Globus pallidus (tissue), 1 donor: ENCODE measurements at regions not wholly inside any gene's neighbourhood (a gene's known extent, or its start where the extent isn't known, plus 50 kb on each side); places are given as distances from the start of the nearest gene placed in this dataset.

Experiments used
- DNase-seq: peaks from one replicate; pipeline ENCODE4 v3.0.0-alpha.2; 2015; ENCODE audit warnings: low spot score

DNA sequence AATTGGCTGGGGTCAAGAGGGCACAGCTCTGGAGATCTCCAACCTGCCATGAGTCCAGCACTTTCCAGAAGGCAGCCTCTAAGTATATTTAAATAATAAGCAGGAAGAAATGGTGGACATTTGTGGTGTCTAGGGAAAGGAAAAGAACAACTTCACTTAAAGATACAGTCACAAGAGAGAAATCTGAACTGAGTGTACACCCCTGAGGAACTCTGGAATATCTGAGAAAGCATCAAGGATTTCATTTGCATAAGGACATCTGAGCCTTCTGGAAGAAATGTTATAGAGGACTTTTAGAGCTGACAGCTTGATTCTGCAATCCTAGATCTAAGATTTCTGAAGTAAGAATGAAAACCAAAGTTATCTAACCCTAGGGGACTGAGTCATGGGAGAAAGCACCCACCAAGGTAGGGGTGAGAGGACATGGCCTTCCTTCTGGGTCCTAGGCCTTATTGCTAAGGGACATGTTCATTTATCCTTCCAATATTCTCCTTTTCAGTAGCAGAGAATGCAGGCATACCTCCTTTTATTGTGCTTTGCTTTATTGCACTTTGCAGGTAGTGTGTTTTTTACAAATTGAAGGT is 253.4 kb upstream of the SLC24A2 start:
- DNase-seq: no peak

GRCh38 chr9:20041697-20042081 is 252.9 kb upstream of the SLC24A2 start:
- no peak for DNase-seq

- DNase-seq: peak; percentile 82
Observed at GRCh38 chr9:20040991-20041696, 252.3 kb upstream of the SLC24A2 start.

DNA sequence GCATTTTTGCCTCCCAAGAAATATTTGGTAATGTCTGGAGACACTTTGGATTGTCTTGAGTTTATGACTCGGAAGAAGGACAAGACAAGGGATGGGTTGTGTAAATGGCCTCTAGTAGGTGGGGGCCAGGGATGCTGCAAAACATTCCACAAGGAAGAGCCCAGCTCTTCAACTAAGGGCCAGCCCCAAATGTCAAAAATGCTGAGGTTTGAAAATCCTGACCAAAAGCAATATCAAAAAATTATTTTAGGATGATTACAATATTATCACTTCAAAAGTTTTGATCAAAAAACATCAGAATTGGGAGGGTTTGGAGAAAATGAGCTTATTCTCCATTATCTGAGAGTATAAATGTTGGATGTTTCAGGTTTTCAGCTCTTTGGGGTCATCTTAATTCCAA is 248.9 kb upstream of the SLC24A2 start:
- no peak for DNase-seq

DNA sequence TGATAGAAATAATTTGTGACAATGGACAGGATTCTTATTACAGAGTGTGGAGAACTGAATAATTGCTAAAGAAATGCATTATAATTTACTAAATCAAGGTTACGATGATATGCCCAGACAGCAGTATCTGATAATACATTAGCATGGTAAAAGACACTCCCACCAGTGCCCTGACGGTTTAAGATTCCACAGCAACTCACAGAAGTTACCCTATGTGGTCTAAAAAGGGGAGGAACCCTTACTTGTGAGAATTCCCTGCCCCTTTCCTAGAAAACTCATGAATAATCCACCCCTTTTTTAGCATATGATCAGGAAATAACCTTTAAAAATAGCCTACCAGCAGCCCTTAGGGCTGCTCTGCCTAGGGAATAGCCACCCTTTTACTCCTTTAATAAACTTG is 244.7 kb upstream of the SLC24A2 start:
- no peak for DNase-seq

GRCh38 chr9:20032413-20033006 is 243.7 kb upstream of the SLC24A2 start:
- DNase-seq: no peak

GRCh38 chr9:20031836-20032235 is 243.0 kb upstream of the SLC24A2 start:
- DNase-seq: no peak

GRCh38 chr9:20030671-20031070 is 241.8 kb upstream of the SLC24A2 start:
- DNase-seq: no peak

- no peak for DNase-seq
Observed at GRCh38 chr9:20030221-20030620, 241.4 kb upstream of the SLC24A2 start.

DNA sequence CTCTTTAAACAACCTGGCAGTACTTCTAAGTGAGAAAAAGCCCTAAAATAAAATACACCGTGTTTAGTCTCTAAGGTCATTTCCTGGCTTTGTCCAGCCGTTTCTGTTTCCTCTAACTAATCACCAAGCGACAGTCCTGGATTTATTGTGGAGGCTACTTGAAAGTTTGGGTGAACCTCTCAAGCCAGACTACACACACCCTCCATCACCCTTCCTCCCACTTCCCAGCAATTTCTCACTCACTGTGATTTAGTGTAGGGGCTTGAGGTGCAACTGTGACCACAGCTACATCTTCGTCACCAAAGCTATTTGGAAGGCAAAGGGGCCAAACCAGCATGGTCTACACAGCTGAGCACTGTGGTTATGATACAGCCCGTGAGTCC is 240.0 kb upstream of the SLC24A2 start:
- DNase-seq: no peak

GRCh38 chr9:20028192-20028848 is 239.5 kb upstream of the SLC24A2 start:
- DNase-seq: no peak

- DNase-seq: no peak
Observed at GRCh38 chr9:20023961-20024571, 235.2 kb upstream of the SLC24A2 start.

GRCh38 chr9:20023210-20023905 is 234.5 kb upstream of the SLC24A2 start:
- no peak for DNase-seq

DNA sequence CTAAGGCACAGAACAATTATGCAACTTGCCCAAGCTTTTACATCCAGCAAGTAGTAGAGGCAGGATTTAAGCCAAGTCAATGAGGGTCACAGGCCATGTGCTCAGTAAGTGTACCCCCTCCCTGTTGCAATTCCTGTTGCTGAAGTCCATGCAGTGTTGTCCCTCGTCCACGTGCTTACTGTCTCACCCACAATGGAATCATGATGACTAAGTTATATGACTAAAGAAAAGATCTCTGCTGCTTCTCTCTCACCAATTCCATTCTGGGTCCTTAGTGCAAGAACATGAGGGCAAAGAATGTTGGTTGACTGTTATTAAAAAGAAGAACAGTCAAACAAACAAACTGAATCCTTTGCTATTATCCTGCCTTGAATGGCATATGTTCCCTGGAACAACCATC is 233.6 kb upstream of the SLC24A2 start:
- DNase-seq: no peak

DNA sequence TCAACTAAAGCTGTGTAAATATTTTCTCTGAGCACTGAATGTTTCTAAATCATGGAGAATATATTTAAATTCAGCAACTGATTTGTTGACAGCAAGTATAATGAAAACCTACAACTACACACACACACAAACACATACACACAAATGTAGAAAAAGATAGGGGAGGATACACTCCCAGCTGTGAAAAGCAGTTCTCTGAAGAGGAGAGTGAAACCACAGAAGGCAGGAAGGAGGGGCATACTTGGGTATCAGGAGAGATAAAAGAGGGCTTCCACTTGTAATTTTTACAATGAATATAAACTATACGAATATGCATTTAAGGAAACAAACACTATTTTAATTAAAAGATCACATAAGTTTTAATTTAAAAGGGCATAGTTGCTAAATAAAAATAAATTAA is 227.8 kb upstream of the SLC24A2 start:
- DNase-seq: no peak

- DNase-seq: no peak
Observed at GRCh38 chr9:20015427-20015931, 226.6 kb upstream of the SLC24A2 start.

GRCh38 chr9:20014168-20014567 is 225.3 kb upstream of the SLC24A2 start:
- DNase-seq: no peak

GRCh38 chr9:20012232-20012631 is 223.4 kb upstream of the SLC24A2 start:
- DNase-seq: no peak

DNA sequence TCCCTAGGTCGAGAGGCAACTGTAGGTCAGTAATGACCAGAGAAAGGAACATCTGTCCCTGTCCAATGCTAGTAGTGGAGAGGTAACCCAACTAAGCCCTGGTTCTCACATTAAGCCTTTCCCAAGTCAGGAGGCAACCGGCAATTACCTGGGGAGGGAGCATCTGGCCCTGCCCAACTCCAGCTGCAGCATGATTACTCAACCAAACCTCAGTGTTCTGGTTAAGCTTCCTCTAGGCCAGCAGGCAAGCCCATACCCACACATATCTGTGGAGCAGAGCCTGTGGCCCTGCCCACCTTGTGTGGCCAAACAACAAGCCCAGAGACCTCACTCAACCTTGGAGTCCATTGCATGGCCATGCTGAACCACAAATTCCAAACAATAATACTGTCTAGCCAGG is 220.8 kb upstream of the SLC24A2 start:
- DNase-seq: no peak

DNA sequence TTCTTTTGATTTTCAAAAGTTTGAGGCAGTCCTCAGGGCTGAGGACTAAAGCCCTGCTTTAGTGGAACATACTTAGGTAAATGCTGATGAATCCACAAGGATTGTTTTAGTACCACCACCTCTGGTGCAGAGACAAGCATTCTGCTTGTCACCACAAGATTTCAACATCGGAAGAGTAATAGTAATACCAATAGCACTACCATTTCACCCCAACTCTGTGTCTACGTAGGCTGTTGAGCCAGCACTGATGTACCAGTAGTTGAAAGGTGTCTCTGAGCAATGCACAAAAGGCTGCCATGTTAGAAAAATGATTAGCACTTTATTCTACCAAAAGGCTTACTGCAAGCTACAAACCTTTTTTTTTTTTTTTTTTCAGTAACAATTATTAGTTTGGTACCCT is 213.2 kb upstream of the SLC24A2 start:
- no peak for DNase-seq

DNA sequence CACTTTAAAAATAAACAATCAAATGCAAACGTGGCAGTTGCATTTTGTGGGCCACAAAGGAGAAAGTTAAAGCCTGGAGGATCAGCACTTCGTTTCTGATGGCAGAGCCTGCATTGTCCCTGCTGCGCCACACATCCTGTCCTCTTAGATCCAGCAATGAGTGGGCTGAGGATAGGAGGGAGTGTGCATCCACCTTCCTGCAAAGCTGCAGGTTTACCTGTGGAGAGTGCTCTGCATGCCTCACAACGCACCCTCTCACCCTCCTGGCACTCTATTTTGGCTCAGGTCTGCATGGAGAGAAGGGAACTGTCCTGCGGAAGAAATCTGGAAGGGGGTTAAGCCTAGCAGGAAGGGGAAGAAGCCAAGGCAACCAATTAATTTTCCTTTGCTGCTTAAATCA is 212.2 kb upstream of the SLC24A2 start:
- DNase-seq: no peak

- no peak for DNase-seq
Observed at GRCh38 chr9:19999491-20000057, 210.7 kb upstream of the SLC24A2 start.
